Karpas-422 (cell line): ENCODE measurements at regions not wholly inside any gene's neighbourhood (a gene's known extent, or its start where the extent isn't known, plus 50 kb on each side); places are given as distances from the start of the nearest gene placed in this dataset.
"Not testable (repeated sequence)": the region's sequence is repeated elsewhere in the genome, so short reads cannot be mapped to it uniquely, and the experiment has no call there.

ENCODE experiments used
- DNase-seq: peaks from one replicate; pipeline ENCODE4 v3.0.0-alpha.2; 2015
- H2AFZ ChIP-seq: fragments of 200-600 bp; sonication (generic); 2 replicates; pipeline ENCODE4 v1.6.1; 2014; ENCODE audit warnings: antibody characterized with exemption, low read length, mixed read lengths
- H3K27ac ChIP-seq: fragments of 200-600 bp; sonication (generic); 2 replicates; pipeline ENCODE4 v1.5.1; 2014; ENCODE audit warnings: mild to moderate bottlenecking, low read length, moderate library complexity
- H3K27me3 ChIP-seq: fragments of 200-600 bp; sonication (generic); 2 replicates; pipeline ENCODE4 v1.6.1; 2014; ENCODE audit warnings: low read length, mixed read lengths
- H3K36me3 ChIP-seq: fragments of 200-600 bp; sonication (generic); 2 replicates; pipeline ENCODE4 v1.6.1; 2014; ENCODE audit warnings: low read length, mixed read lengths; ENCODE audit not compliant: insufficient read depth
- H3K4me1 ChIP-seq: fragments of 200-600 bp; sonication (generic); 2 replicates; pipeline ENCODE4 v1.6.1; 2014; ENCODE audit warnings: mild to moderate bottlenecking, low read length, mixed read lengths
- H3K4me2 ChIP-seq: fragments of 200-600 bp; sonication (generic); 2 replicates; pipeline ENCODE4 v1.6.1; 2014; ENCODE audit warnings: low read length, low read depth, mild to moderate bottlenecking; ENCODE audit not compliant: poor library complexity, severe bottlenecking
- H3K4me3 ChIP-seq: fragments of 200-600 bp; sonication (generic); 2 replicates; pipeline ENCODE4 v1.5.1; 2014; ENCODE audit warnings: mild to moderate bottlenecking, antibody characterized with exemption, low read length, mixed read lengths
- H3K79me2 ChIP-seq: fragments of 200-600 bp; sonication (generic); 2 replicates; pipeline ENCODE4 v1.6.1; 2014; ENCODE audit warnings: mild to moderate bottlenecking, low read length, mixed read lengths
- H3K9ac ChIP-seq: fragments of 200-600 bp; sonication (generic); 2 replicates; pipeline ENCODE4 v1.6.0; 2014; ENCODE audit warnings: low read length
- H3K9me2 ChIP-seq: fragments of 200-600 bp; sonication (generic), shearing (Covaris generic); replicated peaks from 2 replicates; pipeline ENCODE4 v1.6.0; 2014; ENCODE audit warnings: mild to moderate bottlenecking, low read length, moderate library complexity; ENCODE audit not compliant: insufficient read depth
- H3K9me3 ChIP-seq: fragments of 300-700, 200-600 bp; sonication (generic); 2 replicates; pipeline ENCODE4 v1.6.1; 2014; ENCODE audit warnings: low read length, mixed read lengths
- H4K20me1 ChIP-seq: fragments of 200-600 bp; sonication (generic); 2 replicates; pipeline ENCODE4 v1.6.1; 2014; ENCODE audit warnings: mild to moderate bottlenecking, antibody characterized with exemption, low read length, low read depth; ENCODE audit not compliant: insufficient read depth

GRCh38 chr5:58312299-58312698, 147.6 kb downstream of the PLK2 start:
- H2AFZ ChIP-seq = no peak overlapping the region
- H3K9me3 ChIP-seq = no peaks in the 10 kb centered on the region
- no peak overlapping the region for H3K4me2 ChIP-seq
- H3K9ac ChIP-seq = no peak overlapping the region
- H3K27me3 ChIP-seq = no peaks in the 10 kb centered on the region
- H3K4me3 ChIP-seq = no peak overlapping the region
- H4K20me1 ChIP-seq = no peaks in the 10 kb centered on the region
- no peaks in the 10 kb centered on the region for H3K4me1 ChIP-seq
- H3K27ac ChIP-seq = no peak overlapping the region
- H3K9me2 ChIP-seq = no peaks in the 10 kb centered on the region; the same call in 1 of the 2 replicates
- no peaks in the 10 kb centered on the region for H3K79me2 ChIP-seq
- H3K36me3 ChIP-seq = no peaks in the 10 kb centered on the region
- DNase-seq = no peak

DNA sequence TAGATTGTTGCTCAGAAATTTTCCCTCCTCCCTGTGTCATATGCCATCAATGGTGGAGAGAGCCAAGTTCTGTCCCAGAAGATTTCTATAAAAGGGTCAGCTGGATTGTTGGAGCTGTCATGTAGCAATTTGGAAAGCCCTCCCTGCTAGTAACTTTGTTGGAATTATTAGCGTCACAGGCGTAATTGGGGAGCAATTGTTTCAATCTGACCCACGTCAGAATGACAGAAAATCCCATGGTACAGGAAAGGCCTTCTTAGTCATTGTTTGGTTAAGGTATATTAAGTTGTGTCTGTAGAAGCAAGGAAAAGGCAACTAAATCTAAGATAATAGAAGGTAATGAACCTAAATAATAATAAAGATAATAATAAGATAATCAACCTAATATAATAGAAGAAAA, 148.4 kb downstream of the PLK2 start:
- Histone ChIP-seq H3K36me3 (no peaks in the 10 kb centered on the region), H3K27ac (no peak overlapping the region), H3K4me1 (no peaks in the 10 kb centered on the region), H3K4me2 (no peak overlapping the region), H3K9ac (no peak overlapping the region), H2AFZ (no peak overlapping the region), H3K9me2 (no peaks in the 10 kb centered on the region; the same call in 1 of the 2 replicates), H3K27me3 (no peaks in the 10 kb centered on the region), H3K4me3 (no peak overlapping the region), H3K79me2 (no peaks in the 10 kb centered on the region), H4K20me1 (no peaks in the 10 kb centered on the region), H3K9me3 (no peaks in the 10 kb centered on the region)
- DNase-seq = no peak

DNA sequence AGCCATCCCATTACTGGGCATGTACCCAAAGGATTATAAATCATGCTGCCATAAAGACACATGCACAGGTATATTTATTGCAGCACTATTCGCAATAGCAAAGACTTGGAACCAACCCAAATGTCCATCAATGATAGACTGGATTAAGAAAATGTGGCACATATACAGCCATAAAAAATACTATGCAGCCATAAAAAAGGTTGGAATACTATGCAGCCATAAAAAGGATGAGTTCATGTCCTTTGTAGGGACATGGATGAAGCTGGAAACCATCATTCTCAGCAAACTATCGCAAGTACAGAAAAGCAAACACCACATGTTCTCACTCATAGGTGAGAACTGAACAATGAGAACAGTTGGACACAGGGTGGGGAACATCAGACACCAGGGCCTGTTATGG, 151.5 kb downstream of the PLK2 start:
- not testable (repeated sequence) for H3K27ac ChIP-seq, H3K9ac ChIP-seq, H3K79me2 ChIP-seq, H2AFZ ChIP-seq, DNase-seq, H3K9me3 ChIP-seq, H3K9me2 ChIP-seq, H3K4me1 ChIP-seq, H3K27me3 ChIP-seq, H4K20me1 ChIP-seq, H3K4me3 ChIP-seq, H3K36me3 ChIP-seq, H3K4me2 ChIP-seq

DNA sequence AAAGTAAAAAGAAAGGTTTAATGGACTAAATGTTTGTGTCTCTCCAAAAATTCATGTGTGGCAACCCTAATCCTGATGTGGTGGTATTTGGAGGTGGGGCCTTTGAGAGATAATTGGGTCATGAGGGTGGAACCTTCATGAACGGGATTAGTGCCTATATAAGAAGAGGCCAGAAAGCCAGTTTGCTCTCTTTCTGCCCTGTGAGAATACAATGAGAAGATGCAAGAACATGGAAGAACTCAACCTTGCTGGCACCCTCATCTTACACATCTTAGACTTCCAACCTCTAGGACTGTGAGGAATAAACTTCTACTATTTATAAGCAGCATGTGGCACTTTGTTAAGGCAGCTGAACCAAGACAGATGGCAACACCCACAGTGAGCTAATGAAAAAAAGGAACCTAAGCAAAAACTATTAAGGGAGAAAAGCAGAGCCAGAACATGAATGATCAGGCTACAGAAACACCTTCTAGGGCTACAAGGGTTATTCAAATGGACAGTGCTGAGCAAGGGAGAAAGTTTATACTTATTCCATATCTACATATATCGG, 159.5 kb downstream of the PLK2 start:
- no peaks in the 10 kb centered on the region for H3K4me1 ChIP-seq
- no peaks in the 10 kb centered on the region for H3K79me2 ChIP-seq
- no peak overlapping the region for H3K27ac ChIP-seq
- H2AFZ ChIP-seq = no peak overlapping the region
- H3K9ac ChIP-seq = no peak overlapping the region
- no peaks in the 10 kb centered on the region for H3K27me3 ChIP-seq
- H3K9me2 ChIP-seq = no peaks in the 10 kb centered on the region
- DNase-seq = no peak
- no peaks in the 10 kb centered on the region for H4K20me1 ChIP-seq
- H3K4me2 ChIP-seq = no peak overlapping the region
- H3K9me3 ChIP-seq = no peaks in the 10 kb centered on the region
- H3K4me3 ChIP-seq = no peak overlapping the region
- no peaks in the 10 kb centered on the region for H3K36me3 ChIP-seq

DNA sequence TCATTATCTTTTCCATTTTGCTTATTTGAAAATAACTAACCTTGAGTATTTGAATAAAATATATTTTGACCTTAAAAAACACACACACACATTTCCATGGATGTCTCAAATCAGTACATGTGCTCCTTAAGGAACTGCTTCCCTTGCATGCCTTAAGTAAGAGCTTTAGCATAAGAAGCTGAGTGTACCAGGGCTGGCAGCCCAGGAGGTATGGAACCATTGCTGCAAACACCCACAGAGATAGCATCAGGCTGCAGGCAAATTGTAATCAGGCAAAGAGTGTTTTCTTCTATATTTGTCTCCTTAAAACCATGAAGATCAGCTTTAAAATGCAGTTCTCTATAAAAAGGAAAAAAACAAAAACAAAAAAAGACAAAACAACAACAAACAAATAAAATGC, 160.6 kb downstream of the PLK2 start:
- no peaks in the 10 kb centered on the region for H3K27me3 ChIP-seq
- H3K4me1 ChIP-seq = no peaks in the 10 kb centered on the region
- no peak overlapping the region for H3K4me2 ChIP-seq
- no peaks in the 10 kb centered on the region for H3K9me2 ChIP-seq
- no peaks in the 10 kb centered on the region for H3K9me3 ChIP-seq
- no peak overlapping the region for H2AFZ ChIP-seq
- no peak overlapping the region for H3K27ac ChIP-seq
- no peaks in the 10 kb centered on the region for H3K79me2 ChIP-seq
- H3K4me3 ChIP-seq = no peak overlapping the region
- no peak overlapping the region for H3K9ac ChIP-seq
- DNase-seq = no peak
- no peaks in the 10 kb centered on the region for H3K36me3 ChIP-seq
- H4K20me1 ChIP-seq = no peaks in the 10 kb centered on the region

- Histone ChIP-seq H4K20me1 (no peaks in the 10 kb centered on the region), H2AFZ (no peak overlapping the region), H3K9ac (no peak overlapping the region), H3K9me2 (no peaks in the 10 kb centered on the region), H3K4me3 (no peak overlapping the region), H3K79me2 (no peaks in the 10 kb centered on the region), H3K9me3 (no peaks in the 10 kb centered on the region), H3K27ac (no peak overlapping the region), H3K4me2 (no peak overlapping the region), H3K36me3 (no peaks in the 10 kb centered on the region), H3K4me1 (no peaks in the 10 kb centered on the region), H3K27me3 (no peaks in the 10 kb centered on the region)
- DNase-seq = no peak
Measured at GRCh38 chr5:58294598-58295305, 165.1 kb downstream of the PLK2 start.

- not testable (repeated sequence) for H3K9me3 ChIP-seq, H2AFZ ChIP-seq, H3K27ac ChIP-seq
Measured at GRCh38 chr5:58288275-58288674, 171.6 kb downstream of the PLK2 start.

DNA sequence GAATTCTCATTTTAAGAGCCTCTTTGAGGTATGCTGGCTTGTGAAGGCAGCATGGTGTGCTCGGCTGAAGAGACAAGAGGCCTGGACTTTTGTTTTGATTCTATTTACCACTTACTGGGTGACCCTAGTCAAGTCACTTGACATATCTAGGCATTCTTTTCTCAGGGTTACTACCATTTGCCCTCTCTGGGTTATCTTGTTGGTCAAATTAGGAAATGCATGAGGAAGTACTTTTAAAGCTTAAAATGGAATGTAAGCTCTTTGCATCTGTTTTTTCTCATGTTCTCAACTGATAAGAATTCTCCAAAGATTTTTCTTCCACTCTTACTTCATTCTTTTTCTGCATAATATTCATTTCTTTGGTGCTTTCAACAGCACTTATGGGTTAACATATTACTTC, 173.1 kb downstream of the PLK2 start:
- no peak for DNase-seq
- Histone ChIP-seq H3K79me2 (no peaks in the 10 kb centered on the region), H3K36me3 (no peaks in the 10 kb centered on the region), H4K20me1 (no peaks in the 10 kb centered on the region), H3K4me3 (no peak overlapping the region), H3K4me1 (no peaks in the 10 kb centered on the region), H3K9me3 (no peaks in the 10 kb centered on the region), H2AFZ (no peak overlapping the region), H3K9ac (no peak overlapping the region), H3K9me2 (no peaks in the 10 kb centered on the region), H3K27ac (no peak overlapping the region), H3K4me2 (no peak overlapping the region), H3K27me3 (no peaks in the 10 kb centered on the region)

More at GRCh38 chr5:58288275-58288674, 171.6 kb downstream of the PLK2 start:
- H3K9ac ChIP-seq, H3K79me2 ChIP-seq, H4K20me1 ChIP-seq, DNase-seq, H3K4me2 ChIP-seq, H3K4me3 ChIP-seq, H3K36me3 ChIP-seq, H3K27me3 ChIP-seq, H3K4me1 ChIP-seq, H3K9me2 ChIP-seq: not testable (repeated sequence)
